ENCODE measurements at regions not wholly inside any gene's neighbourhood (a gene's known extent, or its start where the extent isn't known, plus 50 kb on each side); places are given as distances from the start of the nearest gene placed in this dataset.

GRCh38 chr20:22232473-22232872, 351.9 kb downstream of the FOXA2 start:
- TF ChIP-seq CTCF (IDR thresholded peaks at IDR 0.05; ENCODE audit: control insufficient read depth, insufficient read depth, low read depth, low read length, missing control alignments) = no peak
- H3K4me3 ChIP-seq (ENCODE audit: control insufficient read depth, low read depth, low read length) = no peak overlapping the region
- DNase-seq (ENCODE audit: low read depth) = no peak

GRCh38 chr20:22226849-22227700, 357.3 kb downstream of the FOXA2 start:
- H3K4me3 ChIP-seq (ENCODE audit: control insufficient read depth, low read depth, low read length) = no peak overlapping the region
- no peak for TF ChIP-seq CTCF (IDR thresholded peaks at IDR 0.05; ENCODE audit: control insufficient read depth, insufficient read depth, low read depth, low read length, missing control alignments)
- no peak for DNase-seq (ENCODE audit: low read depth)

GRCh38 chr20:22223236-22223635, 361.1 kb downstream of the FOXA2 start:
- H3K4me3 ChIP-seq (ENCODE audit: control insufficient read depth, low read depth, low read length) = no peak overlapping the region
- TF ChIP-seq CTCF (IDR thresholded peaks at IDR 0.05; ENCODE audit: control insufficient read depth, insufficient read depth, low read depth, low read length, missing control alignments) = no peak
- DNase-seq (ENCODE audit: low read depth) = no peak

- no peak overlapping the region for H3K4me3 ChIP-seq (ENCODE audit: control insufficient read depth, low read depth, low read length)
- TF ChIP-seq CTCF (IDR thresholded peaks at IDR 0.05; ENCODE audit: control insufficient read depth, insufficient read depth, low read depth, low read length, missing control alignments) = no peak
- no peak for DNase-seq (ENCODE audit: low read depth)
These were observed 366.5 kb downstream of the FOXA2 start for GRCh38 chr20:22217712-22218352.

GRCh38 chr20:22216984-22217383, 367.4 kb downstream of the FOXA2 start:
- DNase-seq (ENCODE audit: low read depth) = no peak
- TF ChIP-seq CTCF (IDR thresholded peaks at IDR 0.05; ENCODE audit: control insufficient read depth, insufficient read depth, low read depth, low read length, missing control alignments) = no peak
- no peak overlapping the region for H3K4me3 ChIP-seq (ENCODE audit: control insufficient read depth, low read depth, low read length)

- no peak overlapping the region for H3K4me3 ChIP-seq (ENCODE audit: control insufficient read depth, low read depth, low read length)
- no peak for TF ChIP-seq CTCF (IDR thresholded peaks at IDR 0.05; ENCODE audit: control insufficient read depth, insufficient read depth, low read depth, low read length, missing control alignments)
- no peak for DNase-seq (ENCODE audit: low read depth)
These were observed 370.1 kb downstream of the FOXA2 start for GRCh38 chr20:22214296-22214695.
